CD8-positive, alpha-beta memory T cell (primary cell): ENCODE measurements at regions not wholly inside any gene's neighbourhood (a gene's known extent, or its start where the extent isn't known, plus 50 kb on each side); places are given as distances from the start of the nearest gene placed in this dataset.

Experiments
- CTCF ChIA-PET: fragments of 350-600 bp; sonication (Branson Sonifier 250); formaldehyde crosslinking; loops from one replicate; lab custom pipeline; 2021; ENCODE audit warnings: antibody characterized with exemption; lab: Charles Lee
- POLR2A ChIA-PET: fragments of 350-600 bp; sonication (Branson Sonifier 250); formaldehyde crosslinking; loops from one replicate; lab custom pipeline; 2021; ENCODE audit warnings: antibody characterized with exemption; lab: Charles Lee
- DNase-seq, 5 donors: peaks; one replicate each; pipeline versions ENCODE4 v3.0.0 to v3.0.0-alpha.2; 2020 to 2022; ENCODE audit warnings: mixed read lengths in 1 of 5
- H3K27ac ChIP-seq: one replicate; pipeline ENCODE4 v1.7.0; 2013; ENCODE audit warnings: low read depth, mild to moderate bottlenecking, low read length, moderate library complexity
- H3K27me3 ChIP-seq: 2 replicates; pipeline ENCODE4 v1.7.0; 2013; ENCODE audit warnings: low read length, mild to moderate bottlenecking; ENCODE audit not compliant: insufficient read depth, poor library complexity, severe bottlenecking
- H3K36me3 ChIP-seq: 2 replicates; pipeline ENCODE4 v1.7.0; 2013; ENCODE audit warnings: mild to moderate bottlenecking, low read length, moderate library complexity; ENCODE audit not compliant: insufficient read depth
- H3K4me1 ChIP-seq: 2 replicates; pipeline ENCODE4 v1.7.0; 2013; ENCODE audit warnings: mild to moderate bottlenecking, low read length, moderate library complexity; ENCODE audit not compliant: insufficient read depth
- H3K4me3 ChIP-seq: 2 replicates; pipeline ENCODE4 v1.7.0; 2013; ENCODE audit warnings: mild to moderate bottlenecking, low read length
- H3K9me3 ChIP-seq: 2 replicates; pipeline ENCODE4 v1.7.0; 2013; ENCODE audit warnings: mild to moderate bottlenecking, low read length
- H3K27ac Mint-ChIP-seq, 8 donors: one replicate each; pipeline ENCODE4 v1.8.0; 2020 to 2021; ENCODE audit warnings: mixed read lengths in 8 of 8, mild to moderate bottlenecking in 6 of 8, inconsistent platforms in 3 of 8, moderate library complexity in 3 of 8
- H3K27me3 Mint-ChIP-seq, 2 donors: one replicate each; pipeline ENCODE4 v1.8.0; 2020 to 2021; ENCODE audit warnings: mixed read lengths in 2 of 2, mild to moderate bottlenecking in 1 of 2, moderate library complexity in 1 of 2
- H3K36me3 Mint-ChIP-seq, 3 donors: one replicate each; pipeline ENCODE4 v1.8.0; 2020 to 2021; ENCODE audit warnings: mixed read lengths in 3 of 3, inconsistent platforms in 1 of 3, mild to moderate bottlenecking in 1 of 3
- H3K4me1 Mint-ChIP-seq, 3 donors: one replicate each; pipeline ENCODE4 v1.8.0; 2020 to 2021; ENCODE audit warnings: mixed read lengths in 3 of 3, inconsistent platforms in 1 of 3, mild to moderate bottlenecking in 1 of 3
- H3K4me3 Mint-ChIP-seq, 7 donors: one replicate each; pipeline ENCODE4 v1.8.0; 2020 to 2021; ENCODE audit warnings: mixed read lengths in 7 of 7, mild to moderate bottlenecking in 6 of 7, moderate library complexity in 4 of 7, inconsistent platforms in 2 of 7
- H3K9me3 Mint-ChIP-seq, 5 donors: one replicate each; pipeline ENCODE4 v1.8.0; 2020 to 2022; ENCODE audit warnings: mixed read lengths in 5 of 5, mild to moderate bottlenecking in 3 of 5, moderate library complexity in 2 of 5, inconsistent platforms in 1 of 5

DNA sequence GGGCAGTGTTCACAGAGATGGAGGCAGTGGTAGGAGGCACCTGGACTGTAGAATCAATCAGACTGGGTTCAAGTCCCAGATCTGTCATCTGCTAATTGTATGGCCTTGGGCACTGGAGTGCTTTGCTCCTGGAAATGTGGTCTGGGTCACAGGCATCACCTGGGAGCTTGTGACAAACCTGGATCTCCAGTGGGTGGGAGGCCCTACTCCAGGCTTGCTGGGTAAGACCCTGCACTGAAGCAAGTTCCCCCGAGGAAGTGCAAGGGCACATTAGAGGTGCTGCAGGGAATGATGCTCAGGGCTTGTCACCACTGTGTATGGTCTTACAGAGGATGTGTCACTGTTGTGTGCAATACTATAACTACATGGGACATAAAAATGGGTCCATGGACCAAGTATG lies 220.5 kb upstream of the ID2 start:
- no peaks in the 10 kb centered on the region for H3K9me3 Mint-ChIP-seq
- Histone ChIP-seq H3K36me3 (no peaks in the 10 kb centered on the region), H3K4me1 (peaks cover 7% of the 10 kb centered on the region), H3K27ac (no peak overlapping the region), H3K9me3 (no peaks in the 10 kb centered on the region), H3K4me3 (no peak overlapping the region), H3K27me3 (no peaks in the 10 kb centered on the region)
- no peak for DNase-seq
- peaks cover 0 to 2% of the 10 kb centered on the region in 2 donors for H3K27me3 Mint-ChIP-seq
- ChIA-PET POLR2A (no interaction called here), CTCF (no interaction called here)
- H3K4me1 Mint-ChIP-seq, result peaks cover 26 to 30% (median 27%) of the 10 kb centered on the region in 3 donors
- peaks cover 0 to 10% (median 4%) of the 10 kb centered on the region in 3 donors for H3K36me3 Mint-ChIP-seq
- peak overlapping the region in 3 of 8 donors; percentile 11 to 71 (median 16) for H3K27ac Mint-ChIP-seq
- no peak overlapping the region for H3K4me3 Mint-ChIP-seq

DNA sequence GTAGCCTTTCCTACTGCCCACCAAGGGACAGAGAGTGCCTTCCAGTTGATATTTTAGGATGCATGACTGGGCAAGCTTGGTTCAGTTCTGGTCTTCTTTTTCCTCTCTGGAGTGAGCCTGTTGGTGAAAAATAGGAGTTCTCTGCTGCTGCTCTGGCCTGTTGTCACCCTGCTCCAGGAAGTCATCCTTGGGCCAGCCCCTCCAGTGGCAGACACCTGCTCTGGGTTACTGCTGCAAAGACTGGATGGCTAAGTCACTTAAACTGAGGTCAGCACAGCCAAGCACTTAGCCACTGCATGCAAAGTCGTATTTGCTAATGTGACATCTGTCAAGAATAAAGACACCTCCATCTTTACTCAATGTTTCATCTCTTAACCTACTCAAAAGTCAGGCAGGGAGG lies 219.6 kb upstream of the ID2 start:
- H3K4me1 ChIP-seq, result no peaks in the 10 kb centered on the region
- CTCF ChIA-PET, result no interaction called here

DNA sequence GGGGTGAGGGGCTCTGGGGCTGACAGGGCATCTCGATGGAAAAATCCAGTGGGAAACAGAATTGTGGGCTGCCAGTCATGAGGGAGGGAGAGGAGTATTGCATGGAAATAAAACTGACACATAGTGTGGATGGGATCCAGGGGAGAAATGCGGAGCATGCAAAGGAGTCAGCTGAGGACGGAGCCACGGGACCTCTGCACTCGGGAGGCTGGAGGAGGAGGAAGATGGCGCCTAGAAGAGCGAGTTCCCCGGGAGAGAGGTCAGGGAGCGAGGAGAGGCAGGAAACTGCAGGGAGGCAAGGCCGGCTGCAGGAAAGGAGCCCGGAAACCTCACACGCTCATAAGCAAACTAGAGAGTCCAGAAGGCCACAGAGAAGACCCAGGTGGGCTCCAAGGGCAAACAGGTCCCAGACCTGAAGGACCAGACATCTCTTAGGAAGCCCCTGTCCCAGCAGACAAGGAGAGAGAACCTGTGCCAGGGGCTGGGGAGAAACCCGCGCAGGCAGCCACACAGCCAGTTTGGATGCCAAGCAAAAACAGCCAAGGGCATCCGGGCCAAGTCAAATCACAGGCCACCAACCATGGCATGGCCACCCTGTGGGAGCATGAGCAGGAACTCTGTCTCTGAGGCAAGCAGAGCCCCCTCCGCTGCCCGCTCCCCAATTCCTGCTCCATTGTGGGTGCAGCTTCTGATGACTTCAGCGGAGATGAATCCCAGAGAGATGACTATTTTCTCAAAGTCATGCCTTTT lies 218.8 kb upstream of the ID2 start:
- Histone ChIP-seq H3K9me3 (no peaks in the 10 kb centered on the region), H3K27ac (no peak overlapping the region), H3K36me3 (no peaks in the 10 kb centered on the region), H3K27me3 (no peaks in the 10 kb centered on the region), H3K4me1 (no peaks in the 10 kb centered on the region), H3K4me3 (no peak overlapping the region)
- peaks cover 0 to 10% (median 4%) of the 10 kb centered on the region in 3 donors for H3K36me3 Mint-ChIP-seq
- CTCF ChIA-PET, result no interaction called here
- H3K9me3 Mint-ChIP-seq, result no peaks in the 10 kb centered on the region
- peak overlapping the region in 1 of 8 donors; percentile 52 for H3K27ac Mint-ChIP-seq
- H3K27me3 Mint-ChIP-seq, result peaks cover 0 to 2% of the 10 kb centered on the region in 2 donors
- H3K4me3 Mint-ChIP-seq, result no peak overlapping the region
- H3K4me1 Mint-ChIP-seq, result peaks cover 14 to 24% (median 19%) of the 10 kb centered on the region in 3 donors
- POLR2A ChIA-PET, result no interaction called here
- no peak for DNase-seq

More for the DNA sequence above, 219.6 kb upstream of the ID2 start:
- H3K9me3 ChIP-seq, result no peaks in the 10 kb centered on the region
- Mint-ChIP-seq H3K27ac (peak overlapping the region in 3 of 8 donors; percentile 29 to 70 (median 52)), H3K27me3 (peaks cover 0 to 2% of the 10 kb centered on the region in 2 donors), H3K4me3 (peak overlapping the region in 1 of 7 donors; percentile 19), H3K4me1 (peaks cover 22 to 28% (median 24%) of the 10 kb centered on the region in 3 donors), H3K36me3 (peaks cover 0 to 10% (median 4%) of the 10 kb centered on the region in 3 donors), H3K9me3 (no peaks in the 10 kb centered on the region)
- H3K27ac ChIP-seq, result no peak overlapping the region
- no peak overlapping the region for H3K4me3 ChIP-seq
- no peaks in the 10 kb centered on the region for H3K36me3 ChIP-seq
- POLR2A ChIA-PET, result no interaction called here
- no peak for DNase-seq
- no peaks in the 10 kb centered on the region for H3K27me3 ChIP-seq

DNA sequence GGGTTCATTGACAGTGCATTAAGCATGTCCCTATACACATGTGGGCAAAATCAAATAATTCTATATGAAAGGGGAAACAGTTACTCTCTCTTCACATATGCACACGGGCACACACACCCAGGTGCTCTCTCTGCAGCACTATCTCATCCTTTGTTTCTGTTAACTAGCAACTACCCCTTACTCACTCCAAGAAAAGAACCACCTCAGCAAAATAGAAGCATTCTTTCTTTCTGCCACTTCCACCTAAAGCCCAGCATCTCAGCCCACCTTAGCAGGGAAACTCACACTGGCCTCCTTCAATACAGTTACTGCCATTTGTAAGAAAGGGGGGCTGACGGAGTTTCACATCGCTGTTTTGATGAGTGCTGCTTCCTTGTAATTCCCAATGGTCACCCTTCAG lies 216.3 kb upstream of the ID2 start:
- peaks cover 0 to 15% (median 4%) of the 10 kb centered on the region in 3 donors for H3K36me3 Mint-ChIP-seq
- H3K4me3 ChIP-seq, result no peak overlapping the region
- no peak overlapping the region for H3K27ac ChIP-seq
- no peaks in the 10 kb centered on the region for H3K36me3 ChIP-seq
- ChIA-PET CTCF (no interaction called here), POLR2A (no interaction called here)
- no peak for DNase-seq
- H3K27ac Mint-ChIP-seq, result peak overlapping the region in 1 of 8 donors; percentile 76
- peaks cover 22 to 30% (median 22%) of the 10 kb centered on the region in 3 donors for H3K4me1 Mint-ChIP-seq
- no peak overlapping the region for H3K4me3 Mint-ChIP-seq
- H3K9me3 ChIP-seq, result no peaks in the 10 kb centered on the region
- H3K27me3 Mint-ChIP-seq, result peaks cover 0 to 2% of the 10 kb centered on the region in 2 donors
- H3K4me1 ChIP-seq, result peaks cover 2% of the 10 kb centered on the region
- no peaks in the 10 kb centered on the region for H3K9me3 Mint-ChIP-seq
- H3K27me3 ChIP-seq, result no peaks in the 10 kb centered on the region

DNA sequence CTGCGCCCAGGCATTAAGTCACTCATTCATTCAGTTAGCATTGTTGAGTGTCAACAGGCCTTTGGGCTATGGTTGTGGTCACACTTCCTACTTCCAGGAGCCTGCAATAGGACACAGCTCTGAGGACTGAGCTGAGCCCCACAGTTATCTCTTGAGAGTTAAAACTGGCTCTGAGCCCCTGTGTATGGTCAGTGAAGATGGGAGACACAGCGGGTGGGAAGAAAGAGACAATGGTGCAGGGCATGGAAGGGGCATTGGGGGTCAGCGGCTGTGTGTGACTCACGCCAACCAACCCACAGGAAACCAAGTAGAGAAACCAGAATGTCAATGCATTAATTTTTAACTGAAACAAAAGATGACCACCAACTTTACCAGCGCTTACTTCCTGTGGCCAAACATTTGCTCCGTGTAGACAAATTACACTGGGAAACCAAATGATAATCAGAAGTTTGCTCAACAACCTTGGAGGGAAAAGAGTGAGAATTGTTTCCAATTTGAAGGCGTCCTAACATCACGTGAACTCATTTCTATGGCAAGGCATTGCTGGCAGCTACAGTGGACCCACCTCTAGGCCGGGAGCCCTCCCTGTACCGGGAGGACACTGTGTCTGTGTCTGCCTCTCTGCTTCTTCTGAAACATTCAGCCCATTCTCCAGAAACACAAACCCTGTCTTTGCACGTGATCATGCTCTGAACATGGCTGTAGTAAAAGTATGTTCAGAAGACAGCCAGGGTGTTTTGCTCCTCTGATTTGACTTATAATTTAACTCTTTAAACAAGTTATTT lies 212.0 kb upstream of the ID2 start:
- H3K4me3 ChIP-seq, result no peak overlapping the region
- Mint-ChIP-seq H3K4me1 (peaks cover 57 to 67% (median 61%) of the 10 kb centered on the region in 3 donors), H3K36me3 (peaks cover 0 to 5% (median 2%) of the 10 kb centered on the region in 3 donors), H3K4me3 (peak overlapping the region in 4 of 7 donors; percentile 12 to 51 (median 40)), H3K27me3 (peaks cover 0 to 2% of the 10 kb centered on the region in 2 donors), H3K27ac (peak overlapping the region in 6 of 8 donors; percentile 43 to 94 (median 84)), H3K9me3 (no peaks in the 10 kb centered on the region)
- ChIA-PET CTCF (interaction anchor here (1.1 kb wide), 1 partner anchor 8 kb away, joined by 4 read pairs; no protein-coding TSS in a partner anchor), POLR2A (no interaction called here)
- no peaks in the 10 kb centered on the region for H3K36me3 ChIP-seq
- no peaks in the 10 kb centered on the region for H3K27me3 ChIP-seq
- no peaks in the 10 kb centered on the region for H3K9me3 ChIP-seq
- H3K27ac ChIP-seq, result no peak overlapping the region
- no peak for DNase-seq
- H3K4me1 ChIP-seq, result peaks cover 28% of the 10 kb centered on the region

DNA sequence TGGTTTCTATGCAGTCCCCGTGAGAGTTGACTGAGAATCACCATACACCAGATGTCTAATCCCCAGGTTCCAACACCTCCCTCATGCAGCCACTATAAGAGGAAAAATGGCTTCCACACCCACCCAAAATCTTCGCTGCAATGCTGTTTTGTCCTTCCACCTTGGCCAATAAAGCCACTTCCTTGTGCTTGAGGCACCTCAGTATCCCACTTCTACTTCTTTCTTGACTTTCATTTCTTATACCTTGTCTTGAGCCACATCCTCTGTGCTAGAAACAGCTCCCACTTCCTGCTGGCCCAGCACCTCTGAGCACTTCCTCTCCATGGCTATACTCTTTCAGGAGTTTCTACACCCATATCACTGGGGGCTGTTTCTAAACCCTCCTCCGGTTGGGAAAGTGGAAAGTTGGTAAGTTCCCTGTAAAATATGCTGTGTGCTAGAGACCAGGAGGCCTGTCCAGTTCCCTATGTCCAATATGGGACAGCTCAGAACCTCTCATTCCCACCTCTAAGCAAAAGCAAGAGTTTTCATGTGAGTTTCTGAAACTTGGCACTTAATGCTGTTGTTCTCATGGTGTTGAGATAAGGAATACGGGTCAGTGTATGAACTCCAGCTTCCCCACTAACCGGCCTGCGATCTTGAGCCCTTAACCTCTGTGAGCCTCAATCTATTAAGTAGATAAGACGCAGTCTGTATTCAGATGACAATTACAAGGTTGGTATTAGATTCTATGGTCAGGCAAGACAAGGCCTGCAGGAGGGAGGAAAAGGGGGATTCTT lies 209.1 kb upstream of the ID2 start:
- Mint-ChIP-seq H3K27ac (peak overlapping the region; percentile 39 to 94 (median 88)), H3K4me1 (peaks cover 82 to 94% (median 87%) of the 10 kb centered on the region in 3 donors), H3K9me3 (no peaks in the 10 kb centered on the region), H3K4me3 (peak overlapping the region in 6 of 7 donors; percentile 21 to 73 (median 59)), H3K36me3 (peaks cover 0 to 5% (median 0%) of the 10 kb centered on the region in 3 donors), H3K27me3 (no peaks in the 10 kb centered on the region)
- Histone ChIP-seq H3K27me3 (no peaks in the 10 kb centered on the region), H3K9me3 (no peaks in the 10 kb centered on the region), H3K27ac (no peak overlapping the region), H3K4me1 (peaks cover 47% of the 10 kb centered on the region), H3K4me3 (peak overlapping the region; percentile 10), H3K36me3 (no peaks in the 10 kb centered on the region)
- DNase-seq, result no peak
- POLR2A ChIA-PET, result interaction anchor here (0.5 to 0.6 kb wide), 2 partner anchors 50 to 208 kb away, joined by 3 to 4 read pairs; no protein-coding TSS in a partner anchor
- CTCF ChIA-PET, result interaction anchor here (1.5 to 1.6 kb wide), 2 partner anchors 12 to 747 kb away, joined by 3 to 4 read pairs; no protein-coding TSS in a partner anchor

DNA sequence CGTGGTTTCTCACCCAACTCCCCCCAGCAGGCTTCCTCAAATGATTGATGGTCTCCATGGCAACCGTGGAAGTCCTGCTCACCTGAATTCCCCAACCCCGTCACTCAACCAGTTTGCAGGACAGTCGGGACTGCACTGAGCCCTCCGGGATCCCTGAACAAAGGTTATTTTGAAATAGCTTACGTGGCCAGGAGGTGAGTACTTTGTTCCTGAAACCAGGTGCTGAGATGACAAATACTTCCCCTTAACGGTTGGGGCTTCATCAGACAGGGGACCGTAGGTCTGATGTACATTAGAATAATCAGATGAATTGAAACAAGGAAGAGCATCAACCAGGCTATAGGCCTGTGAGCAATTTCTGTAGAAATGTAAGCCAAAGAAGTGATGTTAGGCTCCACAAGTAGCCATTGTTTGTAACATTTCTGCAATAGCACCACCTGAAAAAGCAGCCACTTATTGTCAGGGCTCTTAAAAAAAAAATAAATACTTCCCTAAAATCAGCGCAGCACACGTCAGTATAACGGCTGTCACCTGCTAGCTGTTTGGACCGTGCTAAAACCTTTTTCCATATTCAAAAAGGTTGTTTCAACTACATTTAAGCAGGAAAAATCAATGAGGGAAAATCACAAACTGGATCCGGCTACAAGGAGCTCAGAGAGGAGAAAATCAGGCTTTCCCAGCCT lies 206.4 kb upstream of the ID2 start:
- CTCF ChIA-PET, result no interaction called here
- H3K27me3 ChIP-seq, result no peaks in the 10 kb centered on the region
- Mint-ChIP-seq H3K4me3 (peak overlapping the region in 4 of 7 donors; percentile 19 to 49 (median 34)), H3K27me3 (no peaks in the 10 kb centered on the region), H3K27ac (peak overlapping the region; percentile 68 to 94 (median 89)), H3K4me1 (peaks cover 90 to 100% (median 98%) of the 10 kb centered on the region in 3 donors), H3K36me3 (no peaks in the 10 kb centered on the region), H3K9me3 (no peaks in the 10 kb centered on the region)
- POLR2A ChIA-PET, result interaction anchor here (1.3 kb wide), 1 partner anchor 206 kb away, joined by 3 read pairs; no protein-coding TSS in a partner anchor
- H3K27ac ChIP-seq, result no peak overlapping the region
- H3K9me3 ChIP-seq, result no peaks in the 10 kb centered on the region
- H3K4me1 ChIP-seq, result peaks cover 56% of the 10 kb centered on the region
- no peak overlapping the region for H3K4me3 ChIP-seq
- DNase-seq, result no peak
- H3K36me3 ChIP-seq, result no peaks in the 10 kb centered on the region
